Activated CD8-positive, alpha-beta memory T cell treated with anti-CD3 and anti-CD28 coated beads for 24 hours (primary cell): ENCODE measurements at regions not wholly inside any gene's neighbourhood (a gene's known extent, or its start where the extent isn't known, plus 50 kb on each side); places are given as distances from the start of the nearest gene placed in this dataset.
"Not testable (repeated sequence)": the region's sequence is repeated elsewhere in the genome, so short reads cannot be mapped to it uniquely, and the experiment has no call there.

ENCODE experiments used
- DNase-seq: peaks from one replicate; pipeline ENCODE4 v3.0.0-alpha.2; 2020

GRCh38 chr6:167662075-167662880 is 164.4 kb upstream of the AFDN start:
- no peak for DNase-seq

GRCh38 chr6:167662881-167663205 is 163.9 kb upstream of the AFDN start:
- no peak for DNase-seq

- DNase-seq: no peak
Observed at GRCh38 chr6:167663316-167663715, 163.4 kb upstream of the AFDN start.

- DNase-seq: no peak
Observed at GRCh38 chr6:167663784-167664443, 162.8 kb upstream of the AFDN start.

GRCh38 chr6:167664678-167665660 is 161.7 kb upstream of the AFDN start:
- DNase-seq: no peak

- DNase-seq: no peak
Observed at GRCh38 chr6:167665698-167666330, 160.9 kb upstream of the AFDN start.

- DNase-seq: no peak
Observed at GRCh38 chr6:167666571-167667203, 160.0 kb upstream of the AFDN start.

GRCh38 chr6:167667204-167668018 is 159.3 kb upstream of the AFDN start:
- no peak for DNase-seq

- no peak for DNase-seq
Observed at GRCh38 chr6:167668019-167668753, 158.5 kb upstream of the AFDN start.

- no peak for DNase-seq
Observed at GRCh38 chr6:167668754-167669552, 157.8 kb upstream of the AFDN start.

GRCh38 chr6:167669553-167669849 is 157.2 kb upstream of the AFDN start:
- no peak for DNase-seq

GRCh38 chr6:167669870-167670802 is 156.6 kb upstream of the AFDN start:
- no peak for DNase-seq

- no peak for DNase-seq
Observed at GRCh38 chr6:167670938-167671338, 155.8 kb upstream of the AFDN start.

GRCh38 chr6:167671379-167671976 is 155.2 kb upstream of the AFDN start:
- DNase-seq: not testable (repeated sequence)

- DNase-seq: no peak
Observed at GRCh38 chr6:167671977-167672687, 154.6 kb upstream of the AFDN start.

- no peak for DNase-seq
Observed at GRCh38 chr6:167672738-167673137, 154.0 kb upstream of the AFDN start.

- DNase-seq: no peak
Observed at GRCh38 chr6:167673946-167674345, 152.8 kb upstream of the AFDN start.

- no peak for DNase-seq
Observed at GRCh38 chr6:167674486-167674885, 152.2 kb upstream of the AFDN start.
